MM.1S (cell line): ENCODE measurements at regions not wholly inside any gene's neighbourhood (a gene's known extent, or its start where the extent isn't known, plus 50 kb on each side); places are given as distances from the start of the nearest gene placed in this dataset.
"Not testable (repeated sequence)": the region's sequence is repeated elsewhere in the genome, so short reads cannot be mapped to it uniquely, and the experiment has no call there.

ENCODE experiments used
- DNase-seq: peaks from one replicate; pipeline ENCODE4 v3.0.0-alpha.2; 2015
- H2AFZ ChIP-seq: fragments of 300-600 bp; sonication (generic); 2 replicates; pipeline ENCODE4 v1.6.0; 2016; ENCODE audit warnings: antibody characterized with exemption, low read length
- H3F3A ChIP-seq: fragments of 300-600 bp; sonication (generic); 2 replicates; pipeline ENCODE4 v1.6.1; 2016; ENCODE audit warnings: mild to moderate bottlenecking, antibody characterized with exemption, low read length, moderate library complexity, mixed read lengths; ENCODE audit not compliant: insufficient read depth
- H3K27ac ChIP-seq: fragments of 300-600 bp; sonication (generic); 2 replicates; pipeline ENCODE4 v1.5.1; 2016; ENCODE audit warnings: mild to moderate bottlenecking, low read length
- H3K27me3 ChIP-seq: fragments of 300-600 bp; sonication (generic); replicated peaks from 2 replicates; pipeline ENCODE4 v1.6.0; 2016; ENCODE audit warnings: low read length; ENCODE audit not compliant: insufficient read depth
- H3K36me3 ChIP-seq: fragments of 300-600 bp; sonication (generic); replicated peaks from 2 replicates; pipeline ENCODE4 v1.6.1; 2016; ENCODE audit warnings: mild to moderate bottlenecking, low read length, mixed read lengths; ENCODE audit not compliant: insufficient read depth
- H3K4me1 ChIP-seq: fragments of 300-600 bp; sonication (generic); 2 replicates; pipeline ENCODE4 v1.6.1; 2016; ENCODE audit warnings: low read length, mixed read lengths
- H3K4me2 ChIP-seq: fragments of 300-600 bp; sonication (generic); 2 replicates; pipeline ENCODE4 v1.6.0; 2016; ENCODE audit warnings: low read depth, low read length
- H3K4me3 ChIP-seq: fragments of 300-600 bp; sonication (generic); 2 replicates; pipeline ENCODE4 v1.5.1; 2016; ENCODE audit warnings: low read length, mixed read lengths
- H3K79me2 ChIP-seq: fragments of 300-600 bp; sonication (generic); 2 replicates; pipeline ENCODE4 v1.6.1; 2016; ENCODE audit warnings: mixed run types, low read length, mixed read lengths
- H3K9ac ChIP-seq: fragments of 300-600 bp; sonication (generic); 2 replicates; pipeline ENCODE4 v1.6.1; 2016; ENCODE audit warnings: low read length, mixed read lengths
- H3K9me2 ChIP-seq: fragments of 300-600 bp; sonication (generic); replicated peaks from 2 replicates; pipeline ENCODE4 v1.6.1; 2016; ENCODE audit warnings: mild to moderate bottlenecking, low read length, mixed read lengths; ENCODE audit not compliant: insufficient read depth
- H3K9me3 ChIP-seq: fragments of 300-600 bp; sonication (generic); replicated peaks from 2 replicates; pipeline ENCODE4 v1.6.1; 2016; ENCODE audit warnings: mild to moderate bottlenecking, low read length, mixed read lengths; ENCODE audit not compliant: insufficient read depth
- H4K20me1 ChIP-seq: fragments of 300-600 bp; sonication (generic); 2 replicates; pipeline ENCODE4 v1.6.1; 2016; ENCODE audit warnings: mild to moderate bottlenecking, low read length, moderate library complexity, mixed read lengths; ENCODE audit not compliant: insufficient read depth
- CTCF ChIP-seq: fragments of 300-600 bp; sonication (generic); IDR thresholded peaks from 2 replicates; pipeline ENCODE4 v1.5.1; 2016; ENCODE audit warnings: antibody characterized with exemption, low read length, mixed read lengths
- EZH2 ChIP-seq: fragments of 300-600 bp; sonication (generic); optimal IDR thresholded peaks from 2 replicates; pipeline ENCODE3; 2017; ENCODE audit warnings: low read depth, mild to moderate bottlenecking, antibody characterized with exemption, low read length, mixed read lengths
- EZH2phosphoT487 ChIP-seq: fragments of 300-600 bp; sonication (generic); IDR thresholded peaks from 2 replicates; pipeline ENCODE4 v1.6.1; 2018; ENCODE audit warnings: antibody characterized with exemption, low read length

GRCh38 chr16:35149550-35149949 lies 1690.1 kb downstream of the TP53TG3F start:
- Histone ChIP-seq H3K27me3 (no peaks in the 10 kb centered on the region), H3K9me3 (no peaks in the 10 kb centered on the region), H3K79me2 (no peaks in the 10 kb centered on the region), H3K4me3 (no peak overlapping the region), H3K27ac (no peak overlapping the region), H3K4me1 (no peaks in the 10 kb centered on the region), H2AFZ (no peak overlapping the region), H4K20me1 (no peaks in the 10 kb centered on the region), H3K4me2 (no peak overlapping the region), H3K36me3 (no peaks in the 10 kb centered on the region), H3F3A (no peaks in the 10 kb centered on the region), H3K9ac (no peak overlapping the region), H3K9me2 (no peaks in the 10 kb centered on the region)
- TF ChIP-seq EZH2 (no peak), CTCF (no peak), EZH2phosphoT487 (no peak)
- no peak for DNase-seq

GRCh38 chr16:35150805-35151312 lies 1691.4 kb downstream of the TP53TG3F start:
- H3K9ac ChIP-seq: no peak overlapping the region
- no peak overlapping the region for H3K27ac ChIP-seq
- no peaks in the 10 kb centered on the region for H3F3A ChIP-seq
- no peaks in the 10 kb centered on the region for H4K20me1 ChIP-seq
- no peaks in the 10 kb centered on the region for H3K27me3 ChIP-seq
- no peaks in the 10 kb centered on the region for H3K9me2 ChIP-seq
- DNase-seq: no peak
- H2AFZ ChIP-seq: no peak overlapping the region
- no peaks in the 10 kb centered on the region for H3K36me3 ChIP-seq
- no peak overlapping the region for H3K4me2 ChIP-seq
- no peak overlapping the region for H3K4me3 ChIP-seq
- no peak for TF ChIP-seq EZH2
- TF ChIP-seq EZH2phosphoT487: no peak
- no peak for TF ChIP-seq CTCF
- no peaks in the 10 kb centered on the region for H3K9me3 ChIP-seq
- H3K79me2 ChIP-seq: no peaks in the 10 kb centered on the region
- H3K4me1 ChIP-seq: no peaks in the 10 kb centered on the region

GRCh38 chr16:35152067-35152627 lies 1692.7 kb downstream of the TP53TG3F start:
- no peak overlapping the region for H3K4me3 ChIP-seq
- no peak overlapping the region for H2AFZ ChIP-seq
- H3K27me3 ChIP-seq: no peaks in the 10 kb centered on the region
- DNase-seq: no peak
- H3K79me2 ChIP-seq: no peaks in the 10 kb centered on the region
- H3K9me2 ChIP-seq: no peaks in the 10 kb centered on the region
- no peak for TF ChIP-seq EZH2phosphoT487
- H3K9ac ChIP-seq: no peak overlapping the region
- H3K27ac ChIP-seq: no peak overlapping the region
- no peaks in the 10 kb centered on the region for H3F3A ChIP-seq
- H3K4me1 ChIP-seq: no peaks in the 10 kb centered on the region
- H3K4me2 ChIP-seq: no peak overlapping the region
- H4K20me1 ChIP-seq: no peaks in the 10 kb centered on the region
- H3K36me3 ChIP-seq: no peaks in the 10 kb centered on the region
- no peaks in the 10 kb centered on the region for H3K9me3 ChIP-seq

DNA sequence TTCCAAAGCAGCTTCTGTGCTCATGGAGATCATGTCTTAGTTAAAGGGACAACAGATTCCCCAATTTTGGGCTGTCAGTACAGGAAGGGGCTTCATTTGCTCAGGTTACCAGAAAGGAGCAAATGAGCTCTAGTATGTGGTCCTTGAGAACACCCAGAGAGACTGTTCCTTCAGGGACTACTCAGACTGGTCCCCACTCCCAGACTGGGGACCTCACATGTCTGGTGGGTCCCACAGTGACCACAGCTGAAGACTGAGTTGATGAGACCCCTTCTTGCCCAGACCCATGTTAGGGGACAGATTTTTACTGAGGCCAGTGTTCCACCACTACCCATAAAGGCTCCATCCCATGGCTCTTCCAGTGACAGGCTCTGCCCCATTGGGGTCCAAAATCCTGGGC lies 1695.2 kb downstream of the TP53TG3F start:
- Histone ChIP-seq H3K27ac (no peak overlapping the region), H3K9me3 (no peaks in the 10 kb centered on the region), H3K4me1 (no peaks in the 10 kb centered on the region), H3K36me3 (no peaks in the 10 kb centered on the region), H3K27me3 (no peaks in the 10 kb centered on the region), H3K79me2 (no peaks in the 10 kb centered on the region), H3K4me2 (no peak overlapping the region), H3K9me2 (no peaks in the 10 kb centered on the region), H4K20me1 (no peaks in the 10 kb centered on the region), H2AFZ (no peak overlapping the region), H3F3A (no peaks in the 10 kb centered on the region), H3K4me3 (no peak overlapping the region), H3K9ac (no peak overlapping the region)
- TF ChIP-seq EZH2: no peak
- TF ChIP-seq EZH2phosphoT487: no peak
- no peak for TF ChIP-seq CTCF
- no peak for DNase-seq

GRCh38 chr16:35157549-35157948 lies 1698.1 kb downstream of the TP53TG3F start:
- H3K4me3 ChIP-seq, H3K4me1 ChIP-seq, H3K36me3 ChIP-seq, DNase-seq, H3K27ac ChIP-seq, H3K27me3 ChIP-seq, H3K79me2 ChIP-seq, H3K4me2 ChIP-seq, H3K9me3 ChIP-seq, H3K9me2 ChIP-seq, H4K20me1 ChIP-seq, H2AFZ ChIP-seq, H3K9ac ChIP-seq, H3F3A ChIP-seq: not testable (repeated sequence)
